GM12878 (cell line): ENCODE measurements at regions not wholly inside any gene's neighbourhood (a gene's known extent, or its start where the extent isn't known, plus 50 kb on each side); places are given as distances from the start of the nearest gene placed in this dataset.

Source experiments
- ATAC-seq: fragments of 200-7000 bp; cut with Tn5 transposase; 3 replicates; pipeline ENCODE4 v1.9.1; 2020; ENCODE audit warnings: mild to moderate bottlenecking, moderate library complexity
- BruUV-seq: library from RNA; stranded (reverse); fragments of 400-500 nt; replicated peaks from 2 replicates; lab custom pipeline; 2021; lab: Mats Ljungman, UMichigan
- CTCF ChIA-PET: fragments of 300-600 bp; sonication (Branson Sonifier 250); formaldehyde crosslinking; extraction: SDS; loops from one replicate; lab custom pipeline; 2021; ENCODE audit warnings: inconsistent platforms; lab: Yijun Ruan, JAX
- POLR2A ChIA-PET: fragments of 350-600 bp; formaldehyde crosslinking; extraction: SDS; loops from one replicate; lab custom pipeline; 2021; ENCODE audit warnings: inconsistent platforms; lab: Charles Lee
- RAD21 ChIA-PET: fragments of 300-600 bp; sonication (Branson Sonifier 250); formaldehyde crosslinking; loops from one replicate; lab custom pipeline; 2023; ENCODE audit warnings: antibody characterized with exemption; ENCODE audit not compliant: unreplicated experiment; lab: Charles Lee
- SMC1A ChIA-PET: fragments of 300-600 bp; sonication (Branson Sonifier 250); formaldehyde crosslinking; loops from one replicate; lab custom pipeline; 2023; ENCODE audit not compliant: unreplicated experiment, uncharacterized antibody; lab: Charles Lee
- DNase-seq: peaks from one replicate; pipeline ENCODE4 v3.0.0-alpha.2; 2011; ENCODE audit warnings: low read depth, low spot score
- FAIRE-seq: peaks from 3 replicates; lab custom pipeline; 2011; peaks lifted over from hg19 to GRCh38; lab: Jason Lieb, UNC
- H2AFZ ChIP-seq: 2 replicates; pipeline ENCODE4 v1.6.0; 2011; ENCODE audit warnings: low read depth, low read length, control low read depth; ENCODE audit not compliant: control insufficient read depth
- H3K27ac ChIP-seq: 2 replicates; pipeline ENCODE4 v1.5.1; 2011; ENCODE audit warnings: control low read depth; ENCODE audit not compliant: control insufficient read depth, insufficient read depth
- H3K27me3 ChIP-seq, 2 experiments: replicated peaks in 1 of 2; 2 replicates each; pipeline versions ENCODE4 v1.6.0 to v1.6.1; 2011; ENCODE audit warnings: low read length in 1 of 2; ENCODE audit not compliant: control insufficient read depth in 2 of 2, insufficient read depth in 2 of 2
- H3K36me3 ChIP-seq, 2 experiments: 2 replicates each; pipeline ENCODE4 v1.5.1; 2011; ENCODE audit warnings: low read length in 1 of 2; ENCODE audit not compliant: control insufficient read depth in 2 of 2, insufficient read depth in 2 of 2
- H3K4me1 ChIP-seq: 2 replicates; pipeline ENCODE4 v1.6.1; 2011; ENCODE audit warnings: mild to moderate bottlenecking, low read length, moderate library complexity, mixed read lengths; ENCODE audit not compliant: control insufficient read depth, insufficient read depth
- H3K4me2 ChIP-seq: 2 replicates; pipeline ENCODE4 v1.6.0; 2011; ENCODE audit warnings: control low read depth; ENCODE audit not compliant: control insufficient read depth, insufficient read depth
- H3K4me3 ChIP-seq: fragments of 200-600 bp; sonication (generic); 2 replicates; pipeline ENCODE4 v1.5.1; 2016
- H3K79me2 ChIP-seq: 2 replicates; pipeline ENCODE4 v1.6.0; 2011; ENCODE audit warnings: low read length; ENCODE audit not compliant: control insufficient read depth, insufficient read depth
- H3K9ac ChIP-seq: 2 replicates; pipeline ENCODE4 v1.8.0; 2011; ENCODE audit warnings: low read length, control low read depth, mixed read lengths; ENCODE audit not compliant: control insufficient read depth, insufficient read depth
- H3K9me3 ChIP-seq: replicated peaks from 3 replicates; pipeline ENCODE4 v1.5.1; 2011; ENCODE audit warnings: mild to moderate bottlenecking, low read length; ENCODE audit not compliant: control insufficient read depth, insufficient read depth
- H4K20me1 ChIP-seq: 2 replicates; pipeline ENCODE4 v1.6.0; 2011; ENCODE audit not compliant: control insufficient read depth, insufficient read depth
- BACH1 ChIP-seq: fragments of 450-650 bp; IDR thresholded peaks from 2 replicates; pipeline ENCODE4 v1.6.1; 2017; ENCODE audit warnings: mild to moderate bottlenecking, borderline replicate concordance
- CBFB ChIP-seq: IDR thresholded peaks from 2 replicates; pipeline ENCODE4 v1.6.1; 2016; ENCODE audit warnings: antibody characterized with exemption, low read depth
- CHD1 ChIP-seq: IDR thresholded peaks from 2 replicates; pipeline ENCODE4 v1.6.1; 2012; ENCODE audit warnings: low read depth, low read length, improper control_type of control experiment
- EP300 ChIP-seq, 2 experiments: fragments of 150-350 bp in 1 of 2; IDR thresholded peaks; 2 replicates each; pipeline ENCODE4 v1.6.1; 2011 to 2012; ENCODE audit warnings: low read depth in 2 of 2, low read length in 2 of 2, borderline replicate concordance in 1 of 2, improper control_type of control experiment in 1 of 2, inconsistent platforms in 1 of 2; ENCODE audit not compliant: control insufficient read depth in 1 of 2
- HCFC1 ChIP-seq: fragments of 150-350 bp; IDR thresholded peaks from 2 replicates; pipeline ENCODE4 v1.6.1; 2014; ENCODE audit warnings: low read length
- IKZF2 ChIP-seq, 2 experiments: fragments of 450-650 bp; IDR thresholded peaks; 2 replicates each; pipeline ENCODE4 v1.6.1; 2017; ENCODE audit warnings: mild to moderate bottlenecking in 2 of 2, moderate library complexity in 2 of 2
- NR2C2 ChIP-seq: IDR thresholded peaks from 2 replicates; pipeline ENCODE4 v1.6.1; 2011; ENCODE audit warnings: borderline replicate concordance, low read depth; ENCODE audit not compliant: control insufficient read depth, insufficient read length
- YY1 ChIP-seq: IDR thresholded peaks from 2 replicates; pipeline ENCODE4 v1.6.1; 2011; ENCODE audit warnings: low read depth, mild to moderate bottlenecking, low read length
- WGBS: methylation state at CpG from one replicate; pipeline ENCODE4 v1.1.6; 2016; ENCODE audit warnings: low lambda C conversion rate; ENCODE audit not compliant: insufficient replicate concordance, insufficient coverage; ENCODE audit errors: missing lambda C conversion rate; 5-methylcytosine and 5-hydroxymethylcytosine counted together
- in situ Hi-C: fragments of 300-500 bp; cut with MboI; formaldehyde crosslinking; loops from 9 replicates; pipeline ENCODE4 v1.14.3; 2018; ENCODE audit warnings: mixed read lengths
- intact Hi-C: fragments of 100-400 bp; cut with micrococcal nuclease; formaldehyde crosslinking; loops from one replicate; pipeline ENCODE4 v1.14.2; 2022; ENCODE audit not compliant: unreplicated experiment
- TF ChIP-seq, protein P1 (sequence below): IDR thresholded peaks from 2 replicates; pipeline ENCODE4 v1.6.1; 2012; ENCODE audit warnings: low read length, inconsistent platforms
- TF ChIP-seq, protein P2 (sequence below): IDR thresholded peaks from 2 replicates; pipeline ENCODE4 v1.6.1; 2011; ENCODE audit warnings: borderline replicate concordance, low read depth, mild to moderate bottlenecking, moderate library complexity, mixed read lengths, low read length; ENCODE audit not compliant: insufficient read depth; ENCODE audit errors: extremely low read length

DNA sequence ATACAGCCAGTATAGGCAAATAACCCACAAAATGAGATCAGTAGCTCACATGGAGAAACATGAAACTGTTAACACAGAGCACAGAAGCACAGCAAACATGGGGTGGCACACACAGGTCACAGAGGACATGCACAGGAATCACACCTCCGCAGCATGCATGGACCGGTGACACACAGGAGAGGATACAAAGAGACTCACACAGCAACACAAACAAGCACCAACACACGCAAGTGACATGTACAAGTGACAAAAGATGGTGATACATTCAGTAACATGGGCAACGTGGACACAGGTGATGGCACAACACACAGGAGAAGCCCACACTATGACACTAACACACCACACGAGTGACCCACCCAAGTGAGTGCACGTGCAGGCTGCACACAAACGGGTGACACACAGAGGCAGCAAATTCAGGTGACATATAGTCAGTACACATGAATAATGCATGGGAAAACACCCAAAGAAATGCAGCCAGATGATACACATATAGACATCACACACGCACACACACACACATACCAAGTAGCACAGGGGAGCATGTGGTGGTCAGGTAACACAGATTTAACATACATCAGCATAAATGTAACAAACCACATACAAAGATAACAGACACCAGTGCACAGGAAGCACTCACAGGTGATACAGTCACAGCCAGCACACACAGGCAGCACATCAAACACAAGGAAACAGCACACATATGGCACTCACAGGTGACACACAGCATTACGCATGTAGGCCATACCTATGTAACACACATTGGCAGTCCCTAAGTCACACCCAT is 216.0 kb upstream of the SFSWAP start:
- BruUV-seq, result no TSS peak
- Histone ChIP-seq H4K20me1 (no peaks in the 10 kb centered on the region), H3K4me2 (no peak overlapping the region), H3K36me3 (no peaks in the 10 kb centered on the region), H3K9ac (no peak overlapping the region), H3K27me3 (no peaks in the 10 kb centered on the region), H3K79me2 (no peaks in the 10 kb centered on the region), H3K4me3 (no peak overlapping the region), H3K27ac (no peak overlapping the region), H3K4me1 (peaks cover 9% of the 10 kb centered on the region), H3K9me3 (no peaks in the 10 kb centered on the region), H2AFZ (no peak overlapping the region)
- TF ChIP-seq, protein P1, sequence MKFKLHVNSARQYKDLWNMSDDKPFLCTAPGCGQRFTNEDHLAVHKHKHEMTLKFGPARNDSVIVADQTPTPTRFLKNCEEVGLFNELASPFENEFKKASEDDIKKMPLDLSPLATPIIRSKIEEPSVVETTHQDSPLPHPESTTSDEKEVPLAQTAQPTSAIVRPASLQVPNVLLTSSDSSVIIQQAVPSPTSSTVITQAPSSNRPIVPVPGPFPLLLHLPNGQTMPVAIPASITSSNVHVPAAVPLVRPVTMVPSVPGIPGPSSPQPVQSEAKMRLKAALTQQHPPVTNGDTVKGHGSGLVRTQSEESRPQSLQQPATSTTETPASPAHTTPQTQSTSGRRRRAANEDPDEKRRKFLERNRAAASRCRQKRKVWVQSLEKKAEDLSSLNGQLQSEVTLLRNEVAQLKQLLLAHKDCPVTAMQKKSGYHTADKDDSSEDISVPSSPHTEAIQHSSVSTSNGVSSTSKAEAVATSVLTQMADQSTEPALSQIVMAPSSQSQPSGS, result no peak
- TF ChIP-seq YY1 (no peak), CBFB (no peak), NR2C2 (no peak), IKZF2 (IDR thresholded peaks at IDR 0.05) (no peak), HCFC1 (no peak), BACH1 (no peak), EP300 (IDR thresholded peaks at IDR 0.05; ENCODE audit: borderline replicate concordance in 1 of 2, control insufficient read depth in 1 of 2, low read depth in 2 of 2, low read length in 2 of 2) (no peak), CHD1 (no peak)
- TF ChIP-seq, protein P2, sequence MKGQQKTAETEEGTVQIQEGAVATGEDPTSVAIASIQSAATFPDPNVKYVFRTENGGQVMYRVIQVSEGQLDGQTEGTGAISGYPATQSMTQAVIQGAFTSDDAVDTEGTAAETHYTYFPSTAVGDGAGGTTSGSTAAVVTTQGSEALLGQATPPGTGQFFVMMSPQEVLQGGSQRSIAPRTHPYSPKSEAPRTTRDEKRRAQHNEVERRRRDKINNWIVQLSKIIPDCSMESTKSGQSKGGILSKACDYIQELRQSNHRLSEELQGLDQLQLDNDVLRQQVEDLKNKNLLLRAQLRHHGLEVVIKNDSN, result no peak
- in situ Hi-C loops, result no loop called here
- 46% methylated on average over 8 of the region's 9 CpGs for WGBS
- RAD21 ChIA-PET, result no interaction called here
- CTCF ChIA-PET, result no interaction called here
- FAIRE-seq (no peak), DNase-seq (no peak), ATAC-seq (no peak)
- intact Hi-C loops, result no loop called here
- POLR2A ChIA-PET, result no interaction called here
- SMC1A ChIA-PET, result no interaction called here
